Calu3 (cell line): ENCODE measurements at regions not wholly inside any gene's neighbourhood (a gene's known extent, or its start where the extent isn't known, plus 50 kb on each side); places are given as distances from the start of the nearest gene placed in this dataset.

Experiments
- BruUV-seq: library from RNA; stranded (reverse); fragments of 400-500 nt; replicated peaks from 2 replicates; lab custom pipeline; 2021; lab: Mats Ljungman, UMichigan
- CTCF ChIA-PET: fragments of 300-600 bp; sonication (Branson Sonifier 250); formaldehyde crosslinking; loops from one replicate; lab custom pipeline; 2022; ENCODE audit warnings: antibody characterized with exemption; lab: Charles Lee
- DNase-seq: peaks from one replicate; pipeline ENCODE4 v3.0.0; 2022
- H3K27ac Mint-ChIP-seq: one replicate; pipeline ENCODE4 v1.8.0; 2022; ENCODE audit warnings: mixed read lengths; ENCODE audit not compliant: unreplicated experiment
- H3K27me3 Mint-ChIP-seq: one replicate; pipeline ENCODE4 v1.8.0; 2022; ENCODE audit warnings: mixed read lengths; ENCODE audit not compliant: unreplicated experiment
- H3K36me3 Mint-ChIP-seq: one replicate; pipeline ENCODE4 v1.8.0; 2022; ENCODE audit warnings: mild to moderate bottlenecking, moderate library complexity, mixed read lengths; ENCODE audit not compliant: insufficient read depth, unreplicated experiment
- H3K4me1 Mint-ChIP-seq: one replicate; pipeline ENCODE4 v1.8.0; 2022; ENCODE audit warnings: mild to moderate bottlenecking, low read depth, mixed read lengths; ENCODE audit not compliant: unreplicated experiment
- H3K4me3 Mint-ChIP-seq: one replicate; pipeline ENCODE4 v1.8.0; 2022; ENCODE audit warnings: mild to moderate bottlenecking, low read depth, moderate library complexity, mixed read lengths; ENCODE audit not compliant: unreplicated experiment
- H3K9me3 Mint-ChIP-seq: one replicate; pipeline ENCODE4 v1.8.0; 2022; ENCODE audit warnings: low read depth, mixed read lengths; ENCODE audit not compliant: unreplicated experiment
- intact Hi-C: fragments of 100-400 bp; cut with micrococcal nuclease; formaldehyde crosslinking; loops from one replicate; pipeline ENCODE4 v1.10.0; 2022; ENCODE audit not compliant: unreplicated experiment
- TF ChIP-seq, protein P1 (sequence below): fragments of 200-600 bp; IDR thresholded peaks from one replicate; pipeline ENCODE4 v1.8.0; 2022; ENCODE audit warnings: antibody characterized with exemption; ENCODE audit not compliant: unreplicated experiment

DNA sequence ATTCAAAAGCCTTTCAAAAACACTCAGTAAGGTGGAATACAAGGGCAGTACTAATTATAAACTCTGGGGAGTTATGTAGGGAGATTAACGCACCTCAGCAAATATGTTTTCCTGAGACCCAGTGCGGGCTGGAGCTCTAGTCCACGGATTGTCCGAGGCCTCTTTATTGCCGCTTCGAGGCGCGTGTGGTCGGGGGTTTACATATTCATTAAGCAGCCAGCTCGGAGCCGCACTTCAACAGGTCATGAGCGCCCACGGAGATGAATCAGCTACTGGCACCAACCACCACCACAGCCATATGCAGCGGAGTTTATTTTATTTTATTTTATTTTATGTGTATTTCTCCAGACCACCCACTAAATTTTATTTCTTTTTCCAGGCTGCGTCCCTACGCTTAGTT lies 195.9 kb upstream of the ADARB2 start:
- peaks cover 15% of the 10 kb centered on the region for H3K9me3 Mint-ChIP-seq
- H3K4me3 Mint-ChIP-seq: no peak overlapping the region
- BruUV-seq: no TSS peak
- DNase-seq: no peak
- TF ChIP-seq, protein P1, sequence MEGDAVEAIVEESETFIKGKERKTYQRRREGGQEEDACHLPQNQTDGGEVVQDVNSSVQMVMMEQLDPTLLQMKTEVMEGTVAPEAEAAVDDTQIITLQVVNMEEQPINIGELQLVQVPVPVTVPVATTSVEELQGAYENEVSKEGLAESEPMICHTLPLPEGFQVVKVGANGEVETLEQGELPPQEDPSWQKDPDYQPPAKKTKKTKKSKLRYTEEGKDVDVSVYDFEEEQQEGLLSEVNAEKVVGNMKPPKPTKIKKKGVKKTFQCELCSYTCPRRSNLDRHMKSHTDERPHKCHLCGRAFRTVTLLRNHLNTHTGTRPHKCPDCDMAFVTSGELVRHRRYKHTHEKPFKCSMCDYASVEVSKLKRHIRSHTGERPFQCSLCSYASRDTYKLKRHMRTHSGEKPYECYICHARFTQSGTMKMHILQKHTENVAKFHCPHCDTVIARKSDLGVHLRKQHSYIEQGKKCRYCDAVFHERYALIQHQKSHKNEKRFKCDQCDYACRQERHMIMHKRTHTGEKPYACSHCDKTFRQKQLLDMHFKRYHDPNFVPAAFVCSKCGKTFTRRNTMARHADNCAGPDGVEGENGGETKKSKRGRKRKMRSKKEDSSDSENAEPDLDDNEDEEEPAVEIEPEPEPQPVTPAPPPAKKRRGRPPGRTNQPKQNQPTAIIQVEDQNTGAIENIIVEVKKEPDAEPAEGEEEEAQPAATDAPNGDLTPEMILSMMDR: no peak
- no peaks in the 10 kb centered on the region for H3K27me3 Mint-ChIP-seq
- no peaks in the 10 kb centered on the region for H3K36me3 Mint-ChIP-seq
- H3K4me1 Mint-ChIP-seq: no peaks in the 10 kb centered on the region
- CTCF ChIA-PET: no interaction called here
- intact Hi-C loops: no loop called here
- no peak overlapping the region for H3K27ac Mint-ChIP-seq

DNA sequence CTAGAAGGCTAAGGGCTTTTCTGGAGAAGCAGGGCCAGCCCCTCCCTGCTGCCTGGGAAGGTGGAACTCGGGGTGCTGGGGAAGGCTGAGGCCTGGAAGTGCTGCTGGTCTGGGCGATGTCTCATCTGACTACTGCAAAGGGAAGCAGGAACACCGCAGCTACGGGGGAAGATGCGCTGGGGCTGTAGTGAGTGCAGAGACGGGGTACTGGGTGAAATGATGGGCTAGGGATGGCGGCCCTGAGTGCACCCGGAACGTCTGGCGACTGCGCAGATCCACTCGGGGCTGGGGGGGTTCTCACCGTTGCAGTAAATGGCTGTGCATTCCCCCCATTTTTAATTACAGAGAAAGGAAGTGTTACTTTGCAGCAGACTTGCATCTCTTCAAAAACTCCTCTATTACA lies 195.4 kb upstream of the ADARB2 start:
- Mint-ChIP-seq H3K27ac (no peak overlapping the region), H3K4me3 (no peak overlapping the region), H3K4me1 (no peaks in the 10 kb centered on the region), H3K27me3 (no peaks in the 10 kb centered on the region), H3K36me3 (no peaks in the 10 kb centered on the region), H3K9me3 (peaks cover 19% of the 10 kb centered on the region)
- TF ChIP-seq, protein P1: no peak
- intact Hi-C loops: no loop called here
- DNase-seq: no peak
- no TSS peak for BruUV-seq
- CTCF ChIA-PET: no interaction called here

DNA sequence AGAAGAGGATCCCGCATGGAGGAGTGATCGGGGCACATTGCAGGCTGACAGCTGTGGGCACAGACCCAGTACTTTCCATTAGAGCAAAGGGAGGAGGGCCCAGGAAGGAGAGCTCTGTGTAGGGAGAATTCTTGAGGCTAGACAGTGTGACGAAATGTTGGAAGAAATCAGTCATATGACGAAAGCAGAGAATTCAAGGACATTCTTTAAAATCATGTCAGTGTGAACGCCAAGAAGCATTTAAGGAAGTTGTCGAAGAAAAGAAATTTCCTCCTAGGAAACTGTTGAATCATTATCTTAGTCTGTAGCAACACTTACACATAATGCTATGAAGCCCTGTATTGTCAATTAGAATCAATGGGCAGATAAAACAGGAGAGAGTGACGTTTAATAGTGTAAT lies 191.3 kb upstream of the ADARB2 start:
- no peak overlapping the region for H3K27ac Mint-ChIP-seq
- H3K36me3 Mint-ChIP-seq: no peaks in the 10 kb centered on the region
- no TSS peak for BruUV-seq
- CTCF ChIA-PET: no interaction called here
- DNase-seq: no peak
- TF ChIP-seq, protein P1: no peak
- no peaks in the 10 kb centered on the region for H3K4me1 Mint-ChIP-seq
- H3K9me3 Mint-ChIP-seq: peaks cover 18% of the 10 kb centered on the region
- no peaks in the 10 kb centered on the region for H3K27me3 Mint-ChIP-seq
- intact Hi-C loops: no loop called here
- H3K4me3 Mint-ChIP-seq: no peak overlapping the region

DNA sequence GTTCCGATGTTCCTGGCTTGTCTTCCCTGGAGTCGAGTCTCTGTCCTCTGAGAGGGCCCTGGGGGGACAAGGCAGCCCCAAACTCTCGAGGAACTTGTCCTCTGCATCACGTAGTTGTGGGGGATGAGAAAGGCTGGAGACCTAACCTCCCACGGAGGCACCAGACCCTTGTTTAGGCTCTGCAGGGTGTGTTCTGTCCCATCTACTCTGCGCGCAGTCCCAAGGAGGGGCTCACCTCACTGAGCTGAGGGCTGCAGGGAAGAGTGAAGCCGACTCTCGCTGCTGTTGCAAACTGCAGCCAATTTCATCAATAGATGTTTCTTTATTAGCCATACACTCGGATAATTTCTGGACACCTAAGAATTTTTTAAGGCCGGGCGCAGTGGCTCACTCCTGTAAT lies 186.7 kb upstream of the ADARB2 start:
- no peak for DNase-seq
- CTCF ChIA-PET: no interaction called here
- BruUV-seq: no TSS peak
- TF ChIP-seq, protein P1: no peak
- H3K36me3 Mint-ChIP-seq: no peaks in the 10 kb centered on the region
- H3K4me3 Mint-ChIP-seq: no peak overlapping the region
- no peaks in the 10 kb centered on the region for H3K4me1 Mint-ChIP-seq
- no peak overlapping the region for H3K27ac Mint-ChIP-seq
- no peaks in the 10 kb centered on the region for H3K27me3 Mint-ChIP-seq
- intact Hi-C loops: no loop called here
- peaks cover 23% of the 10 kb centered on the region for H3K9me3 Mint-ChIP-seq

DNA sequence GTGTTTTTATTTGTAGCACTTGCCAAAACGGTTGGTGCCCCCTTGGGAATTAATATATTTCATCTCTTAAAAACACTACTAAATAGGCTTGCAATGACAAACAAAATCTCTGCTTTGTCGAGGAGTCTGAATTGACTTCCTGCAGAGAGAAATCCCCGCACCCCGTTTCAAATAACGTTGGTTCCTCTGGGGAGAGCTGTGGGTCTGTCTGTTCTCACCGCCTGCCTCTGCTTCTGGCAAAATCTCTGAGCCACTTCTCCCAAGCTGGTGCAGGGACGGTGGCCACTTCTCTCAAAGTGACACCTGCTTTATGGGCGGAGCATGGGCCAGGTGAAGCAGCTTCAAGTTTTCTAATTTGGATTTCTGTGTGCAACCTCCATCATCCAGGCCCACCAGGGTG lies 186.3 kb upstream of the ADARB2 start:
- no peaks in the 10 kb centered on the region for H3K27me3 Mint-ChIP-seq
- CTCF ChIA-PET: no interaction called here
- BruUV-seq: no TSS peak
- TF ChIP-seq, protein P1: no peak
- no peaks in the 10 kb centered on the region for H3K4me1 Mint-ChIP-seq
- intact Hi-C loops: no loop called here
- no peak for DNase-seq
- no peak overlapping the region for H3K27ac Mint-ChIP-seq
- no peaks in the 10 kb centered on the region for H3K36me3 Mint-ChIP-seq
- H3K4me3 Mint-ChIP-seq: no peak overlapping the region
- H3K9me3 Mint-ChIP-seq: peaks cover 20% of the 10 kb centered on the region
